ENCODE measurements at regions not wholly inside any gene's neighbourhood (a gene's known extent, or its start where the extent isn't known, plus 50 kb on each side); places are given as distances from the start of the nearest gene placed in this dataset.
"Not testable (repeated sequence)": the region's sequence is repeated elsewhere in the genome, so short reads cannot be mapped to it uniquely, and the experiment has no call there.

DNA sequence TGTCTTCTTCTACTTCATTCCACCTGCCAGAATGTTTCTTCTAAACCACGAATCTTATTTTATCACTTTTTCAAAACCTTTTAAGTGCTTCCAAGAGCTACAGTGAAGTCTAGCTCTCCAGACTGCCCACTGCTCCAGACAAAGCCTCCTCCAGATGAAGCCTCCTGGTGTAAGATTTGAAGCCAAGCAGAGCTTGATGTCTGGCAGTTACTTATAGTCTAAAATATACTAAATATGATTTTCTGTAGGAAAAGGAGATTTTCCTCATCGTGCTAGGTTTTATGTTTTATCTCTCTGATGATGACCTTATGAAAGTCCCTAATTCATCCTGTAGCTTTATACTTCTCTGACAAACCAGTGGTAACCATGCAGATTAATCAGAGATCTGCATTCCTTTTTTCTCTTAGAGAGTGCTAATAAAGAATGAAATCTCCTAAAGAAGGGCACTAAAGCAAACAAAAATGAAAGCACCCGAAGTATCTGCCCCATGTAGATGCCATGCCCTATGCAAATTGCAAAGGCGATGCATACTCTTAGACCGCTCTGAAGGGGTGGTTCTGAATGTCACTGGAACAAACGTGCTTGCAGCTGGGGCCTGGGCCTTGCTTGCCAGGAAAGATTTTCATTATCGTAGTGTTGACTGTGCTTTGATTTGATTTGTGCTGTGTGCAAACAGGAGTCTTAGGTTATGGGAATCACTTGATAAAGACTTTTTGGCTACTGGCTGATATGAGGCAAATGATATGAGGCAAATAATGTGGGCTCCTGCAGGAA is 314.2 kb downstream of the PID1 start:
- Histone ChIP-seq H3K36me3 (ENCODE audit: control insufficient read depth, insufficient read depth, low read length, severe bottlenecking) (no peaks in the 10 kb centered on the region), H3K27me3 (replicated peaks; ENCODE audit: control insufficient read depth, insufficient read depth, low read length) (no peaks in the 10 kb centered on the region), H3K4me1 (ENCODE audit: control insufficient read depth, insufficient read depth, low read length) (no peaks in the 10 kb centered on the region), H3K9ac (ENCODE audit: low read length) (no peak overlapping the region), H3K4me3 (ENCODE audit: low read length) (no peak overlapping the region), H3K9me3 (ENCODE audit: control insufficient read depth, low read length) (no peaks in the 10 kb centered on the region)
- DNase-seq (ENCODE audit: low read depth): no peak

DNA sequence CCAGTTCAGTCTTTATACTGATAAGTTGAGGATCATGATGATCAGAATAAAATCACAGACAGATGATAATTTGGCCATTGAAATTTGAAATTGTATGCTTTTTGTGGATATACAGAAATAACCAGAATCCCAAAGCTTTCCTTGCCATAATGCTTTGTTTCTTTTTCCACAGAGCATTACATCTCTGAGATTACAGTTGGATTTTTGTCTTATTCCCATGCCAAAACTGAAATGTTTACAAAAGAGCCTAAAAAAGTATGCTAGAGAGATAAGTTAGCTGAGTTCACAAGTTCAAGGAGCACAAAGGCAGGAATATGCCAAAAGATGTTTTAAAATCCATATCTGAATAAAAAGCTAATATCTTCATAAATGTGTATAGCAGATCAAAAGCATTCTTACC is 321.3 kb downstream of the PID1 start:
- Histone ChIP-seq H3K36me3 (ENCODE audit: control insufficient read depth, insufficient read depth, low read length, severe bottlenecking) (no peaks in the 10 kb centered on the region), H3K27me3 (replicated peaks; ENCODE audit: control insufficient read depth, insufficient read depth, low read length) (no peaks in the 10 kb centered on the region), H3K9me3 (ENCODE audit: control insufficient read depth, low read length) (no peaks in the 10 kb centered on the region), H3K9ac (ENCODE audit: low read length) (no peak overlapping the region), H3K4me1 (ENCODE audit: control insufficient read depth, insufficient read depth, low read length) (no peaks in the 10 kb centered on the region), H3K4me3 (ENCODE audit: low read length) (no peak overlapping the region)
- DNase-seq (ENCODE audit: low read depth): peak; percentile 22

DNA sequence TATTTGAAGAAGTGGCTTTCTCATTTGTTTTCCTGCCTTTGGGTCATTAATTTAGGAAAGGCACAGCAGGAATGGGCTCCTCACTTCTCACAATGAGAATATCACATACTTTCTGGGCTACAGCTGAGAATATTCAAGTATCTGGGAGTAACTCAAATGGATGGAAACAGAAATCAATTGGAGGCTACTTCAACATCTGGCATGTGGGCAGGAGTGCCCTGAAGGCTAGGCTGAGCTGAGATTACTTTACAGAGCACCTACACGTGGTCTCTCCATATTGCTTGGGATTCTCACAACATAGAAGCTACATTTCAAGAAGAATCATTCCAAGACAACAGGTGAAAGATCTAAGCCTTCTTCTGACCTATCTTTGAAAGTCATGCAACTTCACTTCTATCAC is 325.4 kb downstream of the PID1 start:
- Histone ChIP-seq H3K4me1 (ENCODE audit: control insufficient read depth, insufficient read depth, low read length) (no peaks in the 10 kb centered on the region), H3K4me3 (ENCODE audit: low read length) (no peak overlapping the region), H3K9ac (ENCODE audit: low read length) (no peak overlapping the region), H3K9me3 (ENCODE audit: control insufficient read depth, low read length) (no peaks in the 10 kb centered on the region), H3K36me3 (ENCODE audit: control insufficient read depth, insufficient read depth, low read length, severe bottlenecking) (no peaks in the 10 kb centered on the region), H3K27me3 (replicated peaks; ENCODE audit: control insufficient read depth, insufficient read depth, low read length) (no peaks in the 10 kb centered on the region)
- no peak for DNase-seq (ENCODE audit: low read depth)

DNA sequence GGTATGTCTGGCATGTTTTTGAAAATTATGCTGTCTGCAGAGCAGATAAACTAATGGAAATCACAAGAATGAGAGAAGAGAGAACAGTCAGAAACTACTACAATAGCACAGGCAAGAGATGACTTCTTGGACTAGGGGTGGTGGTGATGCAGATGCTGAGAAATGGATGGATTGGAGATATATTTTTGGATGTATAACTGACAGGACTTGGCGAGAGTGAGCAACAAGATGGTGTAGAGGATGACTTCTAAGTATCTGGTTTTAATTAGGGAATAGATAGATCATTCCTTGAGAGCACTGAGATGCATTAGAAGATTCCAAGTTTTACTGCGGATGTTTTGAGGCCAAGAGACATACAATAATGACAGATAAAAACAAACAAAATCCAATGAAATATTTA is 328.2 kb downstream of the PID1 start:
- H3K27me3 ChIP-seq (replicated peaks; ENCODE audit: control insufficient read depth, insufficient read depth, low read length): no peaks in the 10 kb centered on the region

DNA sequence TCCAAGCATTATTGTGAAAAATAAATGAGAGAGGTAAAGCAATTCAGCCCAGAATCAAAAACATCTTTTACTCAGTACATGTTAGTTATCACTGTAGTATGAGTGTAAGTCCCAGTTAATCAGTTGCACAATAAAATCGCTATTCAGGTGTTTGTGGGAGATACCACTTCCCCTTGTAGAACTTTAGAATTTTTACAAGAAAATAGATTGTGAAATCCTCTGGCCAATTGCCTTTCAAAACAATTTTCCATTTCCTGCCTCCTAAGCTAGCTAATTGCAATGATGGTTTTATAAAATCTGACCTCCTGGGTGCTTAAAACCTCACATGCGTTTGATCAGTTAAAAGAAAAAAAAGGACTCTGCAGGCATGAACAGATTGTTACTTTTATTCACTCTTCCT is 332.5 kb downstream of the PID1 start:
- H3K4me3 ChIP-seq (ENCODE audit: low read length): no peak overlapping the region
- no peaks in the 10 kb centered on the region for H3K27me3 ChIP-seq (replicated peaks; ENCODE audit: control insufficient read depth, insufficient read depth, low read length)
- H3K9ac ChIP-seq (ENCODE audit: low read length): no peak overlapping the region

More for the DNA sequence above, 328.2 kb downstream of the PID1 start:
- Histone ChIP-seq H3K4me3 (ENCODE audit: low read length) (no peak overlapping the region), H3K9ac (ENCODE audit: low read length) (no peak overlapping the region), H3K36me3 (ENCODE audit: control insufficient read depth, insufficient read depth, low read length, severe bottlenecking) (no peaks in the 10 kb centered on the region), H3K4me1 (ENCODE audit: control insufficient read depth, insufficient read depth, low read length) (no peaks in the 10 kb centered on the region), H3K9me3 (ENCODE audit: control insufficient read depth, low read length) (no peaks in the 10 kb centered on the region)
- DNase-seq (ENCODE audit: low read depth): no peak

DNA sequence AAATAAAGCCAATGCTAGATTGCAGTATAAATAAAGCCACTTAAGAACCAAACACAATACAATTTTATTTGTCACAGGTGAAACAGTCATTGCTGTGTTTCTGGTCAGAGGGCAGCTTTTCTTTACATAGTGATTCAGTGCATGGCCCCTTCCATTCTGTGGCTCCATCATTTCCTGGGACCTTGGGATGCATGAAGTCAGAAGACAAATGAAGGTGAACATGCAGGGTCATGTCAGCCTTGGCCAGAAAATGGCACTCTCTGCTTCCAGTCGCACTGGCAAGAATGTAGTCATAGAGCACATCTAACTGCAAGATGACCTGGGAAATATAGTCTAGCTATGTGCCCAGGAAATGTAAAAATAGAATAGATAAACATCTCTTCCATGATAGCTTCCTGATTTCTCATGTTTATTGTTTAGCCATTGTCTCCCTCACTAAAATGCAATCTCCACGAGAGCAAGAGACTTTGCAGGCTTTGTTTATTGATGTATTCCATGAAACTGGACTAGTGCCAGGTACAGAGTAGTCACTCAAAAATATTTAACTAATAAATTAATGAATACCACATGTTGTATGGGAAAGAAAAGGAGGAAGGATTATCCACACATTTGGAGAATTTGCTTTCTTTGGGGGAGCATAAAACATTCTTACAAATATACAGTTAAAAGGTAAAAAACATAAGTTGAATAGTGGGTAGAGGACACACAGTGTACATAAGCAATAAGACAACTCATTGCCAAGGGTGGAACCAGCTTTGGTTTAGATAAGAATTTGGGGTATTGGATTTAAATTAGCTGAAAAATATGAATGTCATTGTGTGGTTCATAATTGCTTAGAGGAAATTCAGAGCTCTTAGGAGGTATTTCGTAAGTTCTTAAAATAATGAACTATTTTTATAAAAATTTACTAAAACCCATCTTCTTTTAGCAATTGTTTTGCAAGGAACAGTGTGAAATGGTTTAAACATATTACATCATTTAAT is 343.8 kb downstream of the PID1 start:
- Histone ChIP-seq H3K4me1 (ENCODE audit: control insufficient read depth, insufficient read depth, low read length) (no peaks in the 10 kb centered on the region), H3K4me3 (ENCODE audit: low read length) (no peak overlapping the region), H3K9me3 (ENCODE audit: control insufficient read depth, low read length) (no peaks in the 10 kb centered on the region), H3K9ac (ENCODE audit: low read length) (no peak overlapping the region), H3K27me3 (replicated peaks; ENCODE audit: control insufficient read depth, insufficient read depth, low read length) (no peaks in the 10 kb centered on the region), H3K36me3 (ENCODE audit: control insufficient read depth, insufficient read depth, low read length, severe bottlenecking) (no peaks in the 10 kb centered on the region)
- DNase-seq (ENCODE audit: low read depth): peak; percentile 46

More for the DNA sequence above, 332.5 kb downstream of the PID1 start:
- peaks cover 6% of the 10 kb centered on the region for H3K9me3 ChIP-seq (ENCODE audit: control insufficient read depth, low read length)
- peak; percentile 59 for DNase-seq (ENCODE audit: low read depth)
- no peaks in the 10 kb centered on the region for H3K4me1 ChIP-seq (ENCODE audit: control insufficient read depth, insufficient read depth, low read length)
- H3K36me3 ChIP-seq (ENCODE audit: control insufficient read depth, insufficient read depth, low read length, severe bottlenecking): no peaks in the 10 kb centered on the region

DNA sequence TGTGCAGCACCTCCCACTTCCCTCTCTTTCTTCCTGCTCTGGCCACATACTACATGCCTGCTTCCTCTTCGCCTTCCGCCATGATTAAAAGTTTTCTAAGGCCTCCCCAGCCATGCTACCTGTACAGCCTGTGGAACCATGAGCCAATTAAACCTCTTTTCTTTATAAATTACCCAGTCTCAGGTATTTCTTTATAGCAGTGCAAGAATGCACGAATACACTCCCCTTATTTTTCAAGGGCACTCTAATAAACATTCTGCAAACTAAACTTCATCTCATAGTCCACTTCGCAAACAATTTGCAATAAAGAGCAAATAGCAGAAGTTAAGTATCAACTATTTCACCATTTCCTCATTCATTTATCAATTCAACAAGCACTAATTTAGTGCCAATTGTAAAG is 351.3 kb downstream of the PID1 start:
- no peak for DNase-seq (ENCODE audit: low read depth)
- H3K36me3 ChIP-seq (ENCODE audit: control insufficient read depth, insufficient read depth, low read length, severe bottlenecking): no peaks in the 10 kb centered on the region
- H3K4me3 ChIP-seq (ENCODE audit: low read length): no peak overlapping the region
- no peaks in the 10 kb centered on the region for H3K9me3 ChIP-seq (ENCODE audit: control insufficient read depth, low read length)
- no peaks in the 10 kb centered on the region for H3K27me3 ChIP-seq (replicated peaks; ENCODE audit: control insufficient read depth, insufficient read depth, low read length)
- peaks cover 13% of the 10 kb centered on the region for H3K4me1 ChIP-seq (ENCODE audit: control insufficient read depth, insufficient read depth, low read length)
- H3K9ac ChIP-seq (ENCODE audit: low read length): no peak overlapping the region

DNA sequence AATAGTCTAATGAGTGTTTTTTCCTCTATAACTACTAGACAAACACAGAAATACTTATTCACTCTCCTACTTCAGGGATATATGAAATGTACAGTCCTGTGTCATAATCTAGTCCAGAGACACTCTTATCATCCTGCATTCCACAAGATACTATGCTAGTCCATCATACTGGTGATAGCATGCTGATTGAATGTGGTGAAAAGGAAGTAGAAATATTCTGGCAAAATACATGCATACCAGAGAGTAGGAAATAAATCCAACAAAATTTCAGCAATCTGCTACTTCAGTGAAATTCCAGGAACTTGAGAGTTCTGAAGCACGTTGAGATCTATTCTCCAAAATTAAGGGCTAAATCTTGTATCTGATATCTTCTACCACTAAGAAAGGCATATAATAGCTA is 353.9 kb downstream of the PID1 start:
- no peaks in the 10 kb centered on the region for H3K36me3 ChIP-seq (ENCODE audit: control insufficient read depth, insufficient read depth, low read length, severe bottlenecking)
- peaks cover 13% of the 10 kb centered on the region for H3K4me1 ChIP-seq (ENCODE audit: control insufficient read depth, insufficient read depth, low read length)
- peak overlapping the region; percentile 43 for H3K9ac ChIP-seq (ENCODE audit: low read length)
- H3K4me3 ChIP-seq (ENCODE audit: low read length): no peak overlapping the region
- no peaks in the 10 kb centered on the region for H3K27me3 ChIP-seq (replicated peaks; ENCODE audit: control insufficient read depth, insufficient read depth, low read length)
- DNase-seq (ENCODE audit: low read depth): peak; percentile 55
- no peaks in the 10 kb centered on the region for H3K9me3 ChIP-seq (ENCODE audit: control insufficient read depth, low read length)

DNA sequence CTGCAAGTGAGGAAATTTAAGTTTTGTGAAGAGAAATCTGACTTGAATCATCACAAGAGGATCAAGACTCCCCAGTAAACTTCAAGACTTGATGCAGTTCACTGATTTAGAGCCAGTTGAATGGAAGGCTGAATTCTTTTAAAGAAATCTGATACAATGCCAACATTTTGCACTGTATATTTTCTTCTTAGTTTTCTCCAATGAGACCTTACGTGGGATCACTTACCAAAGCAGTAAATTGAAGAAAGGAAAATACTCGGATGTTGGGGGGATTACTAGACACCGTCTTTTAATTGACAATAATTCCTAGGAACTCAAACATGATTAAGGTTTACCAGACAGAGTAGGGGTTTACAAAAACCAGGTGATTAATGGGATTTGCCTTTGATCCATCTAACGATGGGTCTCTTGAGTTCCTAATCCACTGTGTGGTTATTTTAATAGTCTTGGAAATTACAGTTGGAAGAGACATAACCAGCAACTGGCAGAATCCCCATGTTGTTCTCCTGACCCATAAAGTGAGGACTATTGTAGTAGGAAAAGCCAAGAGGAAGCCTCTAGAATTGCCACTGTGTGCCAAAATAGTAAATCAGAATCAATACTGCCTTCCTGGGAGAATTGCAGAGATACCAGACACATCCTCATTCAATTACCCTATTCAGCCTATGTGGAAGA is 354.5 kb downstream of the PID1 start:
- Histone ChIP-seq H3K36me3 (ENCODE audit: control insufficient read depth, insufficient read depth, low read length, severe bottlenecking) (no peaks in the 10 kb centered on the region), H3K4me3 (ENCODE audit: low read length) (no peak overlapping the region), H3K4me1 (ENCODE audit: control insufficient read depth, insufficient read depth, low read length) (peaks cover 13% of the 10 kb centered on the region), H3K27me3 (replicated peaks; ENCODE audit: control insufficient read depth, insufficient read depth, low read length) (no peaks in the 10 kb centered on the region), H3K9ac (ENCODE audit: low read length) (peak overlapping the region; percentile 41), H3K9me3 (ENCODE audit: control insufficient read depth, low read length) (no peaks in the 10 kb centered on the region)
- DNase-seq (ENCODE audit: low read depth): peak; percentile 28

DNA sequence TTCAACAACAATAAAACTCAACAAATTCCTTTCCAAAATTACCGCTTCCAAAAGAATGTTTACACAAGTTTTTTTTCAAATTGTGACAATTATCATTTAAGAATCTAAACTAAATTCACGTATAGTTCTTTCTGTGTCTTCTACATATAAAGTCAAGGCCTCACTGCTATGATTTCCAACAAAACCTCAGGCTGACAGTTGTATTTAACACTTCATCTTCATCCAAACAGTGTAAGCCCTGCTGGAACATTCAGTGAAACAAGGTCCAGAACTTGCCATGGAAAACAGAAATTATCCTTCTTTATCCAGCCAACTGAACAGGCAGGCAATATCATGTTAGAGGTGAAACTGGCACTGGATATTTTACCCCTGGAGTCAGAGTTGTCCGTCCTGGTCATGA is 357.9 kb downstream of the PID1 start:
- H3K9ac ChIP-seq (ENCODE audit: low read length): no peak overlapping the region
- H3K36me3 ChIP-seq (ENCODE audit: control insufficient read depth, insufficient read depth, low read length, severe bottlenecking): no peaks in the 10 kb centered on the region
- no peak overlapping the region for H3K4me3 ChIP-seq (ENCODE audit: low read length)
- no peaks in the 10 kb centered on the region for H3K27me3 ChIP-seq (replicated peaks; ENCODE audit: control insufficient read depth, insufficient read depth, low read length)
- no peaks in the 10 kb centered on the region for H3K9me3 ChIP-seq (ENCODE audit: control insufficient read depth, low read length)
- H3K4me1 ChIP-seq (ENCODE audit: control insufficient read depth, insufficient read depth, low read length): peaks cover 13% of the 10 kb centered on the region
- DNase-seq (ENCODE audit: low read depth): peak; percentile 16

DNA sequence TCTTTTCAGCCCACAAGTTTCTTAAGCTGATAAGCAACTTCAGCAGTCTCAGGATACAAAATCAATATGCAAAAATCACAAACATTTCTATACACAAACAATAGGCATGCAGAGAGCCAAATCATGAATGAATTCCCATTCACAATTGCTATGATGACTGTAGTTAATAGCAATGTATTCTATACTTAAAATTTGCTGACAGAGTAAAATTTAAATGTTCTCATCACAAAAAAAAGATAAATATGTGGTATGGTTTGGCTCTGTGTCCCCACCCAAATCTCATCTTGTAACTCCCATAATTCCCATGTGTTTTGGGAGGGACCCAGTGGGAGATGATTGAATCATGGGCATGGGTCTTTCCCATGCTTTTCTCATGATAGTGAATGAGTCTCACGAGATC is 360.2 kb downstream of the PID1 start:
- H3K9ac ChIP-seq (ENCODE audit: low read length); H3K4me1 ChIP-seq (ENCODE audit: control insufficient read depth, insufficient read depth, low read length); H3K9me3 ChIP-seq (ENCODE audit: control insufficient read depth, low read length); H3K4me3 ChIP-seq (ENCODE audit: low read length); H3K36me3 ChIP-seq (ENCODE audit: control insufficient read depth, insufficient read depth, low read length, severe bottlenecking); H3K27me3 ChIP-seq (replicated peaks; ENCODE audit: control insufficient read depth, insufficient read depth, low read length); DNase-seq (ENCODE audit: low read depth): not testable (repeated sequence)
